Gastroesophageal sphincter (tissue), 3 donors: ENCODE measurements at regions not wholly inside any gene's neighbourhood (a gene's known extent, or its start where the extent isn't known, plus 50 kb on each side); places are given as distances from the start of the nearest gene placed in this dataset.

Experiments used
- EP300 ChIP-seq: sonication (generic); formaldehyde crosslinking; IDR thresholded peaks from one replicate; pipeline ENCODE4 v1.6.1; 2017; ENCODE audit warnings: antibody characterized with exemption, mild to moderate bottlenecking
- POLR2A ChIP-seq, 2 donors: fragments of 450-650 bp; IDR thresholded peaks; one replicate each; pipeline ENCODE4 v1.6.1; 2017; ENCODE audit warnings: antibody characterized with exemption in 2 of 2, mild to moderate bottlenecking in 2 of 2, moderate library complexity in 1 of 2
- TF ChIP-seq, protein P1 (sequence below), 4 experiments: fragments of 200-600 bp in 2 of 4; fragments of 450-650 bp in 2 of 4; sonication (generic) in 1 of 4; IDR thresholded peaks; one replicate each; pipeline ENCODE4 v1.5.1; 2017 to 2019; ENCODE audit warnings: antibody characterized with exemption in 4 of 4, mild to moderate bottlenecking in 2 of 4, moderate library complexity in 2 of 4

DNA sequence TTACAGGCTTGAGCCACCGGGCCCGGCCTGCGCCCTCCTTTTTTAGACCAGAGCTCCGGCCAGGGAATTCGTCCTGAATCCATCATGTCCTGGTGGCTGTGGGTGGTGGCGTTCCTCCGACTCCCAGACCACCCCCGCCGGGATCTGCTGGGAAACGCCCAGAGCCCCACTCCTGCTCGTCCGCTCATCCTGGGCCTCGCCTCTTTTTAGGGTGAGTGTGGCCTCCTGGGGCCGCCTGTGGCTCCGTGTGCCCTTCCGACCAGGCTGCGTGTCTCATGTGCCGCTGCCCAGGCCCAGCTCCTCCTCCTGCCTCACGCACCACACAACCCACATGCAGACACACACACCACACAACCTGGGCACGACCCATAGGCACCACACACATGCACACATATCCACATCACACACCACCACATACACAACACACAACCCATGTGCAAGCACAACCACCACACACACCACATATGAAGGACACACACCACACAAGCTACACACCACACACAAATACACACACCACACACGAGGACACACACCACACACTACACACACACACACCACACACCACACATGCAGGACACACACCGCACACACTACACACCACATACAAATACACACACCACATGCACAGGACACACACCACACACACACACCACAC, 946.2 kb downstream of the BRD1 start:
- TF ChIP-seq EP300 (no peak), POLR2A (IDR thresholded peaks at IDR 0.05) (no peak)
- TF ChIP-seq, protein P1, sequence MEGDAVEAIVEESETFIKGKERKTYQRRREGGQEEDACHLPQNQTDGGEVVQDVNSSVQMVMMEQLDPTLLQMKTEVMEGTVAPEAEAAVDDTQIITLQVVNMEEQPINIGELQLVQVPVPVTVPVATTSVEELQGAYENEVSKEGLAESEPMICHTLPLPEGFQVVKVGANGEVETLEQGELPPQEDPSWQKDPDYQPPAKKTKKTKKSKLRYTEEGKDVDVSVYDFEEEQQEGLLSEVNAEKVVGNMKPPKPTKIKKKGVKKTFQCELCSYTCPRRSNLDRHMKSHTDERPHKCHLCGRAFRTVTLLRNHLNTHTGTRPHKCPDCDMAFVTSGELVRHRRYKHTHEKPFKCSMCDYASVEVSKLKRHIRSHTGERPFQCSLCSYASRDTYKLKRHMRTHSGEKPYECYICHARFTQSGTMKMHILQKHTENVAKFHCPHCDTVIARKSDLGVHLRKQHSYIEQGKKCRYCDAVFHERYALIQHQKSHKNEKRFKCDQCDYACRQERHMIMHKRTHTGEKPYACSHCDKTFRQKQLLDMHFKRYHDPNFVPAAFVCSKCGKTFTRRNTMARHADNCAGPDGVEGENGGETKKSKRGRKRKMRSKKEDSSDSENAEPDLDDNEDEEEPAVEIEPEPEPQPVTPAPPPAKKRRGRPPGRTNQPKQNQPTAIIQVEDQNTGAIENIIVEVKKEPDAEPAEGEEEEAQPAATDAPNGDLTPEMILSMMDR (IDR thresholded peaks at IDR 0.05) = no peak
